HG03108 (cell line): ENCODE measurements at regions not wholly inside any gene's neighbourhood (a gene's known extent, or its start where the extent isn't known, plus 50 kb on each side); places are given as distances from the start of the nearest gene placed in this dataset.
"Not testable (repeated sequence)": the region's sequence is repeated elsewhere in the genome, so short reads cannot be mapped to it uniquely, and the experiment has no call there.

Source experiments
- ATAC-seq: cut with Tn5 transposase; IDR thresholded peaks from one replicate; pipeline ENCODE4 v1.9.1; 2021; ENCODE audit warnings: moderate library complexity; ENCODE audit not compliant: unreplicated experiment

GRCh38 chr19:28152195-28152594 lies 1060.8 kb downstream of the UQCRFS1 start:
- no peak for ATAC-seq

DNA sequence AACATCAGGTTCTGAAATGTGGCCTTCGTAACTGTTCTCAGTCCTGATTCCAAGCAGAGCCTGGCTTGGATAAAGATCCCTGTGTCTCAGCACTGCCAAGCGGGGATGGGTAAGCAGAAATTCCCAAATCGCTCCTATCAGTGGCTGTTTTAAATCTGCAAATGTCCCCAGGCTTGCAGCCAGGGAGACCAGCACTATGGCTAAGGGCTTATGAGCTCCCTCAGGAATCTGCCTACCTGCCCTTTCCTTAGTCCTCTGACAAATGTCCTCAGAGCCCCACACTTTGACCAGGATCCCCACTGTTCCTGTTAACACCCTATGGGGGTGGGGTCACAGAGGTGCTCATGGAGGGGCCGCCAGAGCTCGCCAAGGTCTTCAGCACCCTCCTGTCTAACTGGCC lies 1062.8 kb downstream of the UQCRFS1 start:
- no peak for ATAC-seq

DNA sequence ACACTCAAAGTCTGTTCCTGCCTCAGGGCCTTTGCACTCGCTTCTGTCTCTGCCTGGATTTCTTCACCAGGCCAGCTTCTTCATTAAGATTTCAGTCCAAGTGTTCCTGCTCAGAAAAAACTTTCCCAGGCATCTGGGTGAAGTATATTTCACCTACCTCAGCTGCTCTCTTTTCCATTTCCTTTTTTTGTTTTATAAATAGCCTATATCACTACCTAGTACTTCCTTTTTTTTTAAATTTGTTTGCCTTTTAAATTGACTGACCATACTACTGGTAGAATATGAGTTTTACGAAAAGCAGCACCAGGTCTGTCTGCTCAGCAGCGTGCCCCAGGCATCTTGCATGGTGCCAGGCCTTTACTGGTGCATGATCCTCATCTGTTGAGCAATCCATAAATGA lies 1064.4 kb downstream of the UQCRFS1 start:
- no peak for ATAC-seq

GRCh38 chr19:28142258-28142657 lies 1070.7 kb downstream of the UQCRFS1 start:
- no peak for ATAC-seq

GRCh38 chr19:28140201-28140600 lies 1072.8 kb downstream of the UQCRFS1 start:
- no peak for ATAC-seq

GRCh38 chr19:28137772-28138171 lies 1075.2 kb downstream of the UQCRFS1 start:
- no peak for ATAC-seq

DNA sequence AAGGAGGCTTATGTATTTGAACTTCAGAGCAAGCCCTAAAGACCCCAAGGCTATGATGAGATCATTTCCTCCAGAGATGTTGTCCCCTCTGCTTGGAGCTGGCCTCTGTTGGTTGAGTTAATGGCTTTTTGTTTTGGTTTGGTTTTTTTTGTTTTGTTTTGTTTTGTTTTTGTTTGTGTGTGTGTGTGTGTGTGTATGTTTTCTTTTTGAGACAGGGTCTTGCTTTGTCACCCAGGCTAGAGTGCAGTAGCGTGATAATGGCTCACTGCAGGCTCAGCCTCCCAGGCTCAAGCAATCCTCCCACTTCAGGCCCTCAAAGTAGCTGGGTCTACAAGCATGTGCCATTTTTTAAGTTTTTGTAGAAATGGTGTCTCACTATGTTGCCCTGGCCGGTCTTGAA lies 1076.2 kb downstream of the UQCRFS1 start:
- no peak for ATAC-seq

- ATAC-seq: no peak
These were observed 1077.1 kb downstream of the UQCRFS1 start for GRCh38 chr19:28135825-28136224.

- ATAC-seq: no peak
These were observed 1078.6 kb downstream of the UQCRFS1 start for GRCh38 chr19:28134311-28134710.

GRCh38 chr19:28130881-28131280 lies 1082.1 kb downstream of the UQCRFS1 start:
- not testable (repeated sequence) for ATAC-seq

- ATAC-seq: no peak
These were observed 1082.9 kb downstream of the UQCRFS1 start for GRCh38 chr19:28130066-28130511.

DNA sequence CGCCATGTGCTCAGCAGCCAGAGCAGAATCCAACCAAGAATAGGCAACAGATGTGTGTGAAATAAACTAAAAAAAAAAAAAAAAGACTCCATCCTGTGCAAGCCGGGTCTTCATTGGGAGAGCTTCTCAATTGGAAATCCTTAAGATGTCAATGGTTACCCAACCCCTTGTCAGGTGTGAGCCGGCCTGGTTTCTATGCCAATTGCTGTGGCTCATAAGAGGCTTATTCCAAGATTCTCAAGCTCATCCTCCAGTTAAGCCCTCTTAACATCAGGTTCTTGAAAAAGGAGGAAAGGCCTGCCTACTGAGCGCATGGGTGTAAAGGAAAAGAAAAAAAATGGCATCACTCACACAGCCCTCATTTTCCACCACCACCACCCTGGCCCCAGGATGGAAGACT lies 1084.6 kb downstream of the UQCRFS1 start:
- ATAC-seq: no peak

DNA sequence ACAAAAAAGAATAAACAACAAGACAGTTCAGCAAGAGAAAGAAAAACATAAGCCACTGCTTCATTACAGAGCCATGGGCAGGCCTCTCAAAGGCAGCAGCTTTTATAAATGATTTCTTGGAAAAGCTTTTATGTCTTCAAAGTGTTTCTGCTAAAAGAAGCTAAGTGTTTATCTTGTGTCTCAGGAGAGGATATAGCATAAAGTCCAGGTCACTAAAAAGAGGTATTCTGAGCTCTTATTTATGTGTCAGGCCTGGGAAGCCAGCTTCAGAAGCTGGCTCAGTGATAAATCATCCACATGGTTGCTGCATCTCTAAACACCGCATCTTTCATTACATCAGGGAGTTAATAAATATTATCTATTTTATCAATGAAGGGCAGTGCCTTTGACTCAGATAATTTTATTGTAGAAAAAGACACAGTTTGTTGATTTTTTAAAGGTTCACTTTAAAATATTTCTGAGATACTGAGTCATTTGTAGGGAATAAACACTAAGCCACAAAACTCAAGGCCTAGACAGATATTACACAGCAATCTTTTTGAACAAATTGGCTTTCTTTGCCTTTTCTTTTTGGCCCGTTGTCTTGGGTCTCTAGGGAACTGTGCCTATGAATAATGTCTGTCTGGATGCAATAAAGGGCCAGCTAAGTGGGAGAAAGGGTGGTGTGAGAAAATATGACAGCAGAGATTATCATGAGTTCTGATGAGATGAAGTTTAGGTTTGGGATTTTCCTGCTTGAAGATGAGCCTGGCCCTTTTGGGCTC lies 1086.6 kb downstream of the UQCRFS1 start:
- ATAC-seq: no peak

DNA sequence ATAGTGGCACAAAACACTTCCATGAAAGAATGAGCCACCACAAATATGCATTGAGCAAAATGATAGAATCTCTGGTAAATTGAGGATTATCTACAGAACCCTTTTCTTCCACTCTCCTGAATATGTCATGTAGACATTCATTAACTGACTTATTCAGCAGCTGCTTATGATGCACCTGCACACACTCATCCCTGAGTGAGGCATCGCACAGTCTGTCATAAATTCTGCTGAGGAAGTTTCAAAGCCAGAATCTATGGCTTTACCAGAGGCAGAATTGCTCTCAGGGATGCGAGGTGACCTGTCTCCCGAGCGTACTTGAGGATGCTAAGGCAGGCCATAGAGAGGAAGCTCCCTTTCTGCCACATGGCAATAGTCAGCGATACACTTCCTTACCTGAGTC lies 1090.2 kb downstream of the UQCRFS1 start:
- no peak for ATAC-seq

GRCh38 chr19:28118235-28118634 lies 1094.7 kb downstream of the UQCRFS1 start:
- ATAC-seq: no peak

- no peak for ATAC-seq
These were observed 1095.8 kb downstream of the UQCRFS1 start for GRCh38 chr19:28117143-28117542.

DNA sequence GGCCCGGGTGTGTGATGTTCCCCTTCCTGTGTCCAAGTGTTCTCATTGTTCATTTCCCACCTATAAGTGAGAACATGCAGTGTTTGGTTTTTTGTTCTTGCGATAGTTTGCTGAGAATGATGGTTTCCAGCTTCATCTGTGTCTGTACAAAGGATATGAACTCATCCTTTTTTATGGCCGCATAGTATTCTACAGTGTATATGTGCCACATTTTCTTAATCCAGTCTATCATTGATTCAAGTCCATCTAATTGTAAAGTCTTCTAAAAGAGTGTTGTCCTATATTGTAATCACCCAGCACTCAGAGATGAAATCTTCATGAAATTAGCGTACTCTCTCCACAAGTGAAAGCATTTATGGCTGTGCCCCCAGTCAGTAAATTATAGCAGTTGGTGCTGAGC lies 1096.6 kb downstream of the UQCRFS1 start:
- ATAC-seq: not testable (repeated sequence)

DNA sequence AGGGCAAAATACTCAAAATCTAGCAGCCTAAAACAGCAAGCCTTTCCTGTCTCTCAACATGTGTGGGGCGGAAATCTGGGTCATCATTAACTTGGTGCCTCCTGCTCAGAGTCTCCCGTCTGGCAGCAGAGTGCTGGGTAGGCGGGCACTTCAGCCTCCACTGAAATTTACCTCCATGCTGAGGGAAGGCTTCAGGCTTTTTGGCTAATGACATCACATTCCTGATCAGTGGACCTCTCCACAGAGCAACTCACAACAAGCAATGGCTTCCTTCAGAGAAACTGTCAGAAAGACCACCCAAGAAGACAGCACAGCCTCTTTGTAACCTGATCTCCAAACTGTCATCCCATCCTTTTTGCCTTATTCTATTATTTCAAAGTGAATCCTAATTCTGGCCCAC lies 1109.0 kb downstream of the UQCRFS1 start:
- ATAC-seq: no peak

DNA sequence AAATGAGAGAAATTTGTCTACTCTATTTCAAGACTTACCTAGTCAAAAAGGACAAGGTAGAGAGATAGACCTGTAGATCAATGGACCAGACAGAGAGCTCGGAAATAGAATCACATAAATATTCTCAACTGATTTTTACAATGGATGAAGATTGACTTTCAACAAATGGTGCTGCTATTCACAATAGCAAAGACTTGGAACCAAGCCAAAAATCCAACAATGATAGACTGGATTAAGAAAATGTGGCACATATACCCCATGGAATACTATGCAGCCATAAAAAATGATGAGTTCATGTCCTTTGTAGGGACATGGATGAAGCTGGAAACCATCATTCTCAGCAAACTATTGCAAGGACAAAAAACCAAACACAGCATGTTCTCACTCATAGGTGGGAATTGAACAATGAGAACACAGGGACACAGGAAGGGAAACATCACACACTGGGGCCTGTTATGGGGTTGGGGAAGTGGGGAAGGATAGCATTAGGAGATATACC lies 1128.2 kb downstream of the UQCRFS1 start:
- not testable (repeated sequence) for ATAC-seq

GRCh38 chr19:28076628-28077027 lies 1136.3 kb downstream of the UQCRFS1 start:
- no peak for ATAC-seq

DNA sequence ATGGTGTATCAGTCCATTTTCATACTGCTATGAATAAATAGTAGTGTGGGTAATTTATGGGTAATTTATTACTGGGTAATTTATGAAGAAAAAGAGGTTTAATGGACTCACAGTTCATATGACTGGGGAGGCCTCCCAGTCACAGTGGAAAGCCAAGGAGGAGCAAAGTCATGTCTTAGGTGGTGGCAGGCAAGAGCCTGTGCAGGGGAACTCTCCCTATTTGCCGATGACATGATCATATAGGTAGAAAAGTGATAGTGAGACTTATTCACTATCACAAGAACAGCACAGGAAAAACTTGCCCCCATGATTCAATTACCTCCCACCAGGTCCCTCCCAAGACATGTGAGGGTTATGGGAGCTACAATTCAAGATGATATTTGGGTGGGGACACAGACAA lies 1137.7 kb downstream of the UQCRFS1 start:
- ATAC-seq: no peak

DNA sequence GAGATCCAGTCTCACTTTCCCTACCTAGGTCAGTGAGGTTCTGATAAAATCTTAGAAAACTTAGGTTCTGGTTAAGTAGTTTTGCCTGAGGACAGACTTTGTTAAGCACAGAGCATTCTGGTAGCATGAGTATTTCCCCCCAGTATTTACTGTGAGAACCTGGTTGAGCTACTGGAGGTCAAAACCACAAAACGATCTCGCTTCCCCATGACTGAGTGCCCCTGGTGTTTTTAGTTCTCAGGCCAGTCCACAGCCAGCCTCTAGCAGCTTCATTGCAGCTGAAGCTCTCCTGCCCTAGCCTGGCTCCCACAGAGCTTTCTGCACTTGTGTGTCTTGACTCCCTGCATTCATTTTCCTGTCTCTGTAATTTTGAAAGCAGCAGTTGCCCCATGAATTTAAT lies 1138.2 kb downstream of the UQCRFS1 start:
- ATAC-seq: no peak

- ATAC-seq: no peak
These were observed 1145.1 kb downstream of the UQCRFS1 start for GRCh38 chr19:28067882-28068281.
